ENCODE measurements at regions not wholly inside any gene's neighbourhood (a gene's known extent, or its start where the extent isn't known, plus 50 kb on each side); places are given as distances from the start of the nearest gene placed in this dataset.

DNA sequence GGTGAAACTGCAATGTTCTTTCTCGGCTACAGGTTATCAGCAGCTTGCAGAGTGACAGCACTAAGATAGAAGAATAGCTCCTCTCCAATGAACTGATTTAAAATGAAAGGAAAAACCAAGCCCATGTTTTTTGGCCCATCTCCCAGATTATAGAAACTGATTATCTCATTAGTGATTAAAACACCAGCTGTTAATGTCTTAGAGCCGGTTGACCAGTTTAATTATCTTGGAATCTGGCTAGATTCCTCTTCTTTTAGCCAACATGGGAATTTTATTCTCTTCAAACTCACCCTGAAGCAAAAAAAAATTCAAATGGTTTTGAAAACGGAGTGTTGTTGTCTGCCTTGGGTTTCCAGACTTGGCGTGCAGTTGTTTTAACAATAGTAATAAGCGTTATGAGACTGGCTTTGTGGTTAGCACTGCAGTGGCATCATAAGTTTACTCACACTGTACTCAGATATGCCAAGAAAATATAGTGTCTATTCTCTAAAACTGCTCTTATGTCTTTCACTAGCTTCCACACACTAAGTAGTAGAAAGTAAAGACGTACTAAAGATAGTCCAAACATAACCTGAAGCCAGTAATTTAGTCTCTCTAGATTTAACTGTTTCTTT lies 665.3 kb downstream of the STK39 start:
- ATAC-seq (peak in 1 of 4 donors; percentile 11), DNase-seq (no peak)
- Histone ChIP-seq H3K27ac (no peak overlapping the region), H3K4me1 (peaks cover 0 to 10% (median 0%) of the 10 kb centered on the region in 12 donors), H3K27me3 (no peaks in the 10 kb centered on the region), H3K9me3 (no peaks in the 10 kb centered on the region), H3K4me3 (peak overlapping the region in 1 of 12 donors; percentile 19), H3K36me3 (no peaks in the 10 kb centered on the region)
- intact Hi-C loops (cut with DNase I), result no loop called here
- 37 to 61% (median 47%) methylated on average over 6 of the region's 6 CpGs for WGBS, 4 donors
- no peak for TF ChIP-seq POLR2A (IDR thresholded peaks at IDR 0.05)
- TF ChIP-seq, protein P1, sequence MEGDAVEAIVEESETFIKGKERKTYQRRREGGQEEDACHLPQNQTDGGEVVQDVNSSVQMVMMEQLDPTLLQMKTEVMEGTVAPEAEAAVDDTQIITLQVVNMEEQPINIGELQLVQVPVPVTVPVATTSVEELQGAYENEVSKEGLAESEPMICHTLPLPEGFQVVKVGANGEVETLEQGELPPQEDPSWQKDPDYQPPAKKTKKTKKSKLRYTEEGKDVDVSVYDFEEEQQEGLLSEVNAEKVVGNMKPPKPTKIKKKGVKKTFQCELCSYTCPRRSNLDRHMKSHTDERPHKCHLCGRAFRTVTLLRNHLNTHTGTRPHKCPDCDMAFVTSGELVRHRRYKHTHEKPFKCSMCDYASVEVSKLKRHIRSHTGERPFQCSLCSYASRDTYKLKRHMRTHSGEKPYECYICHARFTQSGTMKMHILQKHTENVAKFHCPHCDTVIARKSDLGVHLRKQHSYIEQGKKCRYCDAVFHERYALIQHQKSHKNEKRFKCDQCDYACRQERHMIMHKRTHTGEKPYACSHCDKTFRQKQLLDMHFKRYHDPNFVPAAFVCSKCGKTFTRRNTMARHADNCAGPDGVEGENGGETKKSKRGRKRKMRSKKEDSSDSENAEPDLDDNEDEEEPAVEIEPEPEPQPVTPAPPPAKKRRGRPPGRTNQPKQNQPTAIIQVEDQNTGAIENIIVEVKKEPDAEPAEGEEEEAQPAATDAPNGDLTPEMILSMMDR (IDR thresholded peaks at IDR 0.05), result no peak

DNA sequence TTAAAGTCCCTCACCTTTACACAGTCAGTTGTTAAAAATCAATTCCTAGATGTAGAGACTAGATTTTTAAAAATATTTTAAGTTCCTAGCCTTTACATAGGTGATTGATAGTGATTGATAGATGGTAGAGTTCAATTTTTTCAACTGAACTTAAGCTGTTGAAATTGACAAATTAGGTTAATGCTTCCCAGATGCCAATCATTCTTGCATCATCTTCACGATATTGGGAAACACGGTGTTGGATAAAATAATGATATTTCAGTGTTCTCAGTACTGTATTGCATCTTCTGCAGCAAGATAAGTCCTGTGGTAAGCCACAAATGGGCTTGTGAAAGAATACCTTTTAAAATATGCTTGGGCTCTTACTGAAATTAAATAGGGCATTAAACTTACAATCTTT lies 667.6 kb downstream of the STK39 start:
- H3K27ac ChIP-seq, result no peak overlapping the region
- no peaks in the 10 kb centered on the region for H3K27me3 ChIP-seq
- H3K36me3 ChIP-seq, result no peaks in the 10 kb centered on the region
- peaks cover 0 to 10% (median 0%) of the 10 kb centered on the region in 12 donors for H3K4me1 ChIP-seq
- 67 to 82% (median 79%) methylated on average over 2 of the region's 2 CpGs for WGBS, 4 donors
- ATAC-seq (no peak), DNase-seq (no peak)
- H3K9me3 ChIP-seq, result no peaks in the 10 kb centered on the region
- no peak for TF ChIP-seq POLR2A (IDR thresholded peaks at IDR 0.05)
- TF ChIP-seq, protein P1 (IDR thresholded peaks at IDR 0.05), result no peak
- no peak overlapping the region for H3K4me3 ChIP-seq
- intact Hi-C loops (cut with DNase I), result no loop called here

DNA sequence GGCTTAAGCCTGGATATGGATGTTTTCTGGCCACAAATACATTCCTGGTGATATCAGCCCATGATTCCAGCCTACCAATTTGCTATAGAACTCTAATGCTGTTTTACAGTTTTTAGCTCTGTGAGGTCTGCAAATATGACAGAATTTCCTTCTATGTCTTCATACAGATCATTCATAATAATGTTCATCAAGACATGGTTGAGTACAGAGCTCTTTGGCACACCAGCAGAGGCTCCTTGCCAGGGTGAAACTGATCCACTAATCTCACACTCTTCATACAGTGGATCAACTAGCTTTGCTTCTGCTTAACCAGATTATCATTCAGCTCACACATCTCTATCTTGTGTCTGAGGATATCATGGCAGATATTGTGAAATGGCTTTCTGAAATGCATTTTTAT lies 672.1 kb downstream of the STK39 start:
- no peaks in the 10 kb centered on the region for H3K27me3 ChIP-seq
- intact Hi-C loops (cut with DNase I), result no loop called here
- no peaks in the 10 kb centered on the region for H3K36me3 ChIP-seq
- no peaks in the 10 kb centered on the region for H3K4me1 ChIP-seq
- no peak overlapping the region for H3K4me3 ChIP-seq
- DNase-seq, result no peak
- no peak for ATAC-seq
- no peaks in the 10 kb centered on the region for H3K9me3 ChIP-seq
- H3K27ac ChIP-seq, result no peak overlapping the region
- TF ChIP-seq, protein P1 (IDR thresholded peaks at IDR 0.05), result no peak
- no peak for TF ChIP-seq POLR2A (IDR thresholded peaks at IDR 0.05)

DNA sequence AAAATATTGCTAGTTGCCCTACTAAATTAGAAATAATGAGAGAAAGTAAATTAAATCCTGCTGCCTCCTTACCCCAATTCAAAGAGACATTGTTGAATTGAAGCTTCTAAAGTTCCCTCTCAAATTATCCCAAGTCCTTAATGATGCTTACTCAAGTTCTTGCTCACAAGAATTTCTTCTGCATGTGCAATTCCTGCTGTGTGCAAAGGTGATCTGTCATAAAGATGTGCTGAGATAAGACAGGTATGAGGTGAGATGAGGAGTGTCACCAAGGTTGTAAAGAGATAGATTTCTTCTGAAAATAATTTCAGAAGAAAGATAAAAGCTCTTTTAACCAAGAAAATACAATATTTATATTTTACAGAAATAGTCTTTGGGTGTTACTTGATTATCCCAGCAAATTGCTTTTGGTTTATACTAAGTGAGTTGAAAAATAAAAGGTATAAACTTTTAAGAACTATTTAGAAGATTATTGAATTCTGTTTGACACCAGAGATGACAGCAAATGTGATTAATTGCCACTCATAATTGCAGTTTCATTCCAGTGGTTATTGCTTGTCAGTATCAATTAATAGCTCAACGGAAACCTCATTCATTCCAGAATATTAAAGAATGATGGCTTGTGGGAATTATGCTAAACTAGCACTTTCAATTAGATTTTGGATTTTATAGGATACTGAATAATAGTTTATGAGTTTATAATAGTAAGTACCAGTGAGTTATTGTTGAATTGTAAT lies 674.3 kb downstream of the STK39 start:
- no peak overlapping the region for H3K4me3 ChIP-seq
- TF ChIP-seq, protein P1 (IDR thresholded peaks at IDR 0.05), result no peak
- no peak for TF ChIP-seq POLR2A (IDR thresholded peaks at IDR 0.05)
- no peaks in the 10 kb centered on the region for H3K4me1 ChIP-seq
- intact Hi-C loops (cut with DNase I), result no loop called here
- H3K27ac ChIP-seq, result no peak overlapping the region
- no peaks in the 10 kb centered on the region for H3K9me3 ChIP-seq
- 91 to 98% (median 94%) methylated on average over 1 of the region's 1 CpG for WGBS, 4 donors
- H3K27me3 ChIP-seq, result no peaks in the 10 kb centered on the region
- no peak for DNase-seq
- H3K36me3 ChIP-seq, result no peaks in the 10 kb centered on the region
- no peak for ATAC-seq
